ENCODE measurements at regions not wholly inside any gene's neighbourhood (a gene's known extent, or its start where the extent isn't known, plus 50 kb on each side); places are given as distances from the start of the nearest gene placed in this dataset.
"Not testable (repeated sequence)": the region's sequence is repeated elsewhere in the genome, so short reads cannot be mapped to it uniquely, and the experiment has no call there.

DNA sequence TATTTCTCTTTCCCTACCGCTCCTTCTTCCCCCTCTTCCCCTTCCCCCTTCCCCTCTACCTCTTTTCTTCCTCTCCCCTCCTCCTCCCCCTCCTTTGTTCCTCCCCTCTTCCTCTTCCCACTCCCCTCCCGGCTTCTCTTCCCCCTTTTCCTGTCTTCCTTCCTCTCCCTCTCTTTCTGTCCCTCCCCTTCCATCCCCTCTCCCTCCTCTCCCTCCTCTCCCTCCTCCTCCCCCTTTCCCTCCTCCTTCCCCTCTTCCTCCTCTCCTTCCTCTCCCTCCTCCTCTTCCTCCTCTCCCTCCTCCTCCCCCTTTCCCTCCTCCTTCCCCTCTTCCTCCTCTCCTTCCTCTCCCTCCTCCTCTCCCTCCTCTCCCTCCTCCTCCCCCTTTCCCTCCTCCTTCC lies 81.5 kb downstream of the TFAP2C start:
- TF ChIP-seq POLR2A, POLR2AphosphoS5, EP300 (IDR thresholded peaks at IDR 0.05): not testable (repeated sequence)
- TF ChIP-seq, protein P1, sequence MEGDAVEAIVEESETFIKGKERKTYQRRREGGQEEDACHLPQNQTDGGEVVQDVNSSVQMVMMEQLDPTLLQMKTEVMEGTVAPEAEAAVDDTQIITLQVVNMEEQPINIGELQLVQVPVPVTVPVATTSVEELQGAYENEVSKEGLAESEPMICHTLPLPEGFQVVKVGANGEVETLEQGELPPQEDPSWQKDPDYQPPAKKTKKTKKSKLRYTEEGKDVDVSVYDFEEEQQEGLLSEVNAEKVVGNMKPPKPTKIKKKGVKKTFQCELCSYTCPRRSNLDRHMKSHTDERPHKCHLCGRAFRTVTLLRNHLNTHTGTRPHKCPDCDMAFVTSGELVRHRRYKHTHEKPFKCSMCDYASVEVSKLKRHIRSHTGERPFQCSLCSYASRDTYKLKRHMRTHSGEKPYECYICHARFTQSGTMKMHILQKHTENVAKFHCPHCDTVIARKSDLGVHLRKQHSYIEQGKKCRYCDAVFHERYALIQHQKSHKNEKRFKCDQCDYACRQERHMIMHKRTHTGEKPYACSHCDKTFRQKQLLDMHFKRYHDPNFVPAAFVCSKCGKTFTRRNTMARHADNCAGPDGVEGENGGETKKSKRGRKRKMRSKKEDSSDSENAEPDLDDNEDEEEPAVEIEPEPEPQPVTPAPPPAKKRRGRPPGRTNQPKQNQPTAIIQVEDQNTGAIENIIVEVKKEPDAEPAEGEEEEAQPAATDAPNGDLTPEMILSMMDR (IDR thresholded peaks at IDR 0.05), result not testable (repeated sequence)

All from suprapubic skin (tissue), 4 donors.